Keratinocyte (primary cell): ENCODE measurements at regions not wholly inside any gene's neighbourhood (a gene's known extent, or its start where the extent isn't known, plus 50 kb on each side); places are given as distances from the start of the nearest gene placed in this dataset.

Experiments used
- DNase-seq: peaks from one replicate; pipeline ENCODE4 v3.0.0-alpha.2; 2011; ENCODE audit warnings: low read depth, missing footprints, low spot score
- FAIRE-seq: peaks from 2 replicates; lab custom pipeline; 2011; peaks lifted over from hg19 to GRCh38; lab: Jason Lieb, UNC
- H2AFZ ChIP-seq: 2 replicates; pipeline ENCODE4 v1.6.0; 2012; ENCODE audit warnings: low read length, control low read depth, inconsistent platforms; ENCODE audit not compliant: control insufficient read depth
- H3K27ac ChIP-seq: 2 replicates; pipeline ENCODE4 v1.5.1; 2011; ENCODE audit warnings: low read length; ENCODE audit not compliant: control insufficient read depth, insufficient read depth
- H3K27me3 ChIP-seq: 3 replicates; pipeline ENCODE4 v1.6.0; 2011; ENCODE audit warnings: low read length; ENCODE audit not compliant: control insufficient read depth, insufficient read depth; ENCODE audit errors: extremely low read depth
- H3K36me3 ChIP-seq, 2 experiments: 2 replicates in 1 of 2; 3 replicates in 1 of 2; pipeline ENCODE4 v1.5.1; 2011; ENCODE audit warnings: low read length in 2 of 2, mild to moderate bottlenecking in 1 of 2; ENCODE audit not compliant: control insufficient read depth in 2 of 2, insufficient read depth in 2 of 2; ENCODE audit errors: extremely low read depth in 1 of 2
- H3K4me1 ChIP-seq: 3 replicates; pipeline ENCODE4 v1.5.1; 2011; ENCODE audit warnings: low read length; ENCODE audit not compliant: control insufficient read depth, insufficient read depth; ENCODE audit errors: extremely low read depth
- H3K4me2 ChIP-seq: 3 replicates; pipeline ENCODE4 v1.6.0; 2011; ENCODE audit warnings: low read depth, low read length; ENCODE audit not compliant: control insufficient read depth, insufficient read depth; ENCODE audit errors: extremely low read depth
- H3K4me3 ChIP-seq, 3 experiments: fragments of 200-600 bp in 1 of 3; sonication (generic) in 1 of 3; 2 replicates in 2 of 3; 3 replicates in 1 of 3; pipeline ENCODE4 v1.5.1; 2011 to 2016; ENCODE audit warnings: low read length in 3 of 3, mild to moderate bottlenecking in 3 of 3, control low read depth in 2 of 3, inconsistent platforms in 1 of 3, low read depth in 1 of 3, mixed read lengths in 1 of 3, mixed run types in 1 of 3, moderate library complexity in 1 of 3; ENCODE audit not compliant: control insufficient read depth in 2 of 3, insufficient read depth in 2 of 3; ENCODE audit errors: extremely low read depth in 1 of 3
- H3K79me2 ChIP-seq: 2 replicates; pipeline ENCODE4 v1.6.0; 2012; ENCODE audit warnings: low read length; ENCODE audit not compliant: control insufficient read depth, insufficient read depth
- H3K9ac ChIP-seq: 3 replicates; pipeline ENCODE4 v1.6.0; 2011; ENCODE audit warnings: low read length; ENCODE audit not compliant: control insufficient read depth, insufficient read depth; ENCODE audit errors: extremely low read depth
- H3K9me1 ChIP-seq: 3 replicates; pipeline ENCODE4 v1.6.0; 2011; ENCODE audit warnings: low read length; ENCODE audit not compliant: control insufficient read depth, insufficient read depth; ENCODE audit errors: extremely low read depth
- H3K9me3 ChIP-seq: 2 replicates; pipeline ENCODE4 v1.5.1; 2012; ENCODE audit warnings: low read depth, low read length; ENCODE audit not compliant: control insufficient read depth
- H4K20me1 ChIP-seq: 3 replicates; pipeline ENCODE4 v1.6.0; 2011; ENCODE audit warnings: low read length; ENCODE audit not compliant: control insufficient read depth, insufficient read depth; ENCODE audit errors: extremely low read depth
- EZH2 ChIP-seq: IDR thresholded peaks from one replicate; pipeline ENCODE4 v1.6.1; 2012; ENCODE audit warnings: inconsistent platforms, mild to moderate bottlenecking, low read length, moderate library complexity
- dilution Hi-C: fragments of 300-500 bp; cut with MboI; formaldehyde crosslinking; loops from one replicate; pipeline ENCODE4 v1.7.0; 2020; ENCODE audit warnings: low sequenced_read_pairs; ENCODE audit not compliant: extremely low pct_ligation_motif_present
- TF ChIP-seq, protein P1 (sequence below), 3 experiments: IDR thresholded peaks in 1 of 3; conservative IDR thresholded peaks in 1 of 3; optimal IDR thresholded peaks in 1 of 3; 2 replicates in 2 of 3; 3 replicates in 1 of 3; pipeline versions ENCODE3 to v1.5.1; 2011; ENCODE audit warnings: low read length in 3 of 3, mild to moderate bottlenecking in 3 of 3, moderate library complexity in 2 of 3, control low read depth in 1 of 3, inconsistent platforms in 1 of 3; ENCODE audit not compliant: insufficient read depth in 2 of 3; ENCODE audit errors: extremely low read depth in 1 of 3

DNA sequence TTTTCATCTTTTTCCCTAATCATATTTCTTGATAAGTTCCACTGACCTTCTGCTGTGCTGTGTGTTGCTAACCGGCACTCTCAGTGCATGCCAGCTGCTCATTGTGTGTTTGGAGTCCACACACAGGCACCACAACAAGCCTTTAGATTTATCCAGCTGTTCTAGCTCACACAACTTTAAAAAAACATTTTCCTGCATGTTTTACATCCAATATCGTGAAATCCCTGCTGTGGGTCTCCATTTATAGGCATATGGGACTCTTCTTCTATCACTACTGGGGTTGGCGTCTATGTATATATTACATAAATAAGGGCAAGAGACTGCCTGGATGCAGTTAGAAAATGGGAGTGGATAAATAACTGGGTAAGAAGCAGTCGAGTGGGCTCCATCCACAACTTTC lies 183.6 kb upstream of the ADARB2 start:
- Histone ChIP-seq H4K20me1 (no peaks in the 10 kb centered on the region), H3K9me1 (no peaks in the 10 kb centered on the region), H3K9me3 (no peaks in the 10 kb centered on the region), H3K79me2 (no peaks in the 10 kb centered on the region), H3K4me2 (no peak overlapping the region), H3K4me3 (no peak overlapping the region), H2AFZ (no peak overlapping the region), H3K4me1 (no peaks in the 10 kb centered on the region), H3K36me3 (no peaks in the 10 kb centered on the region), H3K27me3 (no peaks in the 10 kb centered on the region), H3K9ac (no peak overlapping the region), H3K27ac (no peak overlapping the region)
- DNase-seq (no peak), FAIRE-seq (no peak)
- TF ChIP-seq EZH2 = no peak
- TF ChIP-seq, protein P1, sequence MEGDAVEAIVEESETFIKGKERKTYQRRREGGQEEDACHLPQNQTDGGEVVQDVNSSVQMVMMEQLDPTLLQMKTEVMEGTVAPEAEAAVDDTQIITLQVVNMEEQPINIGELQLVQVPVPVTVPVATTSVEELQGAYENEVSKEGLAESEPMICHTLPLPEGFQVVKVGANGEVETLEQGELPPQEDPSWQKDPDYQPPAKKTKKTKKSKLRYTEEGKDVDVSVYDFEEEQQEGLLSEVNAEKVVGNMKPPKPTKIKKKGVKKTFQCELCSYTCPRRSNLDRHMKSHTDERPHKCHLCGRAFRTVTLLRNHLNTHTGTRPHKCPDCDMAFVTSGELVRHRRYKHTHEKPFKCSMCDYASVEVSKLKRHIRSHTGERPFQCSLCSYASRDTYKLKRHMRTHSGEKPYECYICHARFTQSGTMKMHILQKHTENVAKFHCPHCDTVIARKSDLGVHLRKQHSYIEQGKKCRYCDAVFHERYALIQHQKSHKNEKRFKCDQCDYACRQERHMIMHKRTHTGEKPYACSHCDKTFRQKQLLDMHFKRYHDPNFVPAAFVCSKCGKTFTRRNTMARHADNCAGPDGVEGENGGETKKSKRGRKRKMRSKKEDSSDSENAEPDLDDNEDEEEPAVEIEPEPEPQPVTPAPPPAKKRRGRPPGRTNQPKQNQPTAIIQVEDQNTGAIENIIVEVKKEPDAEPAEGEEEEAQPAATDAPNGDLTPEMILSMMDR (optimal IDR thresholded peaks at IDR 0.05 in 1 of 3, IDR thresholded peaks at IDR 0.05 in 1 of 3, conservative IDR thresholded peaks at IDR 0.05 in 1 of 3; ENCODE audit: extremely low read depth in 1 of 3, insufficient read depth in 2 of 3, low read length in 3 of 3) = no peak
- dilution Hi-C loops = no loop called here

- H3K9me3 ChIP-seq = no peaks in the 10 kb centered on the region
- H3K9ac ChIP-seq = no peak overlapping the region
- dilution Hi-C loops = no loop called here
- TF ChIP-seq, protein P1 (optimal IDR thresholded peaks at IDR 0.05 in 1 of 3, IDR thresholded peaks at IDR 0.05 in 1 of 3, conservative IDR thresholded peaks at IDR 0.05 in 1 of 3; ENCODE audit: extremely low read depth in 1 of 3, insufficient read depth in 2 of 3, low read length in 3 of 3) = no peak
- TF ChIP-seq EZH2 = no peak
- DNase-seq = no peak
- no peak overlapping the region for H3K4me2 ChIP-seq
- H3K79me2 ChIP-seq = no peaks in the 10 kb centered on the region
- no peak overlapping the region for H3K27ac ChIP-seq
- no peaks in the 10 kb centered on the region for H4K20me1 ChIP-seq
- no peaks in the 10 kb centered on the region for H3K4me1 ChIP-seq
- H3K4me3 ChIP-seq = no peak overlapping the region
- no peak overlapping the region for H2AFZ ChIP-seq
- H3K27me3 ChIP-seq = no peaks in the 10 kb centered on the region
- no peak for FAIRE-seq
- H3K36me3 ChIP-seq = no peaks in the 10 kb centered on the region
- H3K9me1 ChIP-seq = no peaks in the 10 kb centered on the region
Measured at GRCh38 chr10:1920127-1920526, 182.8 kb upstream of the ADARB2 start.
